ENCODE measurements at regions not wholly inside any gene's neighbourhood (a gene's known extent, or its start where the extent isn't known, plus 50 kb on each side); places are given as distances from the start of the nearest gene placed in this dataset.
"Not testable (repeated sequence)": the region's sequence is repeated elsewhere in the genome, so short reads cannot be mapped to it uniquely, and the experiment has no call there.

DNA sequence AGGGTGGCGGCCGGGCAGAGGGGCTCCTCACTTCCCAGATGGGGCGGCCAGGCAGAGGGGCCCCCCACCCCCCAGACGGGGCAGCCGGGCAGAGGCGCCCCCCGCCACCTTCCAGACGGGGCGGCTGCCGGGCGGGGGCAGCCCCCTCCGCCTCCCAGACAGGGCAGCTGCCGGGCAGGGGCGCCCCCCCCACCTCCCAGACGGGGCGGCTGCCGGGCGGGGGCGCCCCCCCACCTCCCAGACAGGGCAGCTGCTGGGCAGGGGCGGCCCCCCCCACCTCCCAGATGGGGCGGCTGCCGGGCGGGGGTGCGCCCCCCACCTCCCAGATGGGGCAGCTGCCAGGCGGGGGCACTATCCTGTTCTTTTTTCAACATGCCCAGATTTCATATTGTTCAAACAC lies 78.2 kb upstream of the DST start:
- Histone ChIP-seq H3K4me3 (no peak overlapping the region), H3K36me3 (replicated peaks) (no peaks in the 10 kb centered on the region), H3K4me1 (peaks cover 15% of the 10 kb centered on the region), H3K9me3 (no peaks in the 10 kb centered on the region), H3K27me3 (ENCODE audit: low read depth) (no peaks in the 10 kb centered on the region)
- in situ Hi-C loops (cut with MboI; ENCODE audit: low sequenced_read_pairs) = no loop called here
- no peak for DNase-seq (ENCODE audit: low spot score in 2 of 2)

DNA sequence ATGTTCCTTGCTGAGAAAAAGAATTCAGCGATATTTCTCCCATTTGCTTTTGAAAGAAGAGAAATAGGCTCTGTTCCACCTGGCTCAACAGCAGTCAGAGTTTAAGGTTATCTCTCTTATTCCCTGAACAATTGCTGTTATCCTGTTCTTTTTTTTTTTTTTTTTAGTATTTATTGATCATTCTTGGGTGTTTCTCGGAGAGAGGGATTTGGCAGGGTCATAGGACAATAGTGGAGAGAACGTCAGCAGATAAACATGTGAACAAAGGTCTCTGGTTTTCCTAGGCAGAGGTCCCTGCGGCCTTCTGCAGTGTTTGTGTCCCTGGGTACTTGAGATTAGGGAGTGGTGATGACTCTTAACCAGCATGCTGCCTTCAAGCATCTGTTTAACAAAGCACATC lies 77.5 kb upstream of the DST start:
- H3K9me3 ChIP-seq; in situ Hi-C loops (cut with MboI; ENCODE audit: low sequenced_read_pairs); H3K4me3 ChIP-seq; H3K27me3 ChIP-seq (ENCODE audit: low read depth); DNase-seq (ENCODE audit: low spot score in 2 of 2); H3K36me3 ChIP-seq (replicated peaks): not testable (repeated sequence)
- H3K4me1 ChIP-seq = peaks cover 22% of the 10 kb centered on the region

DNA sequence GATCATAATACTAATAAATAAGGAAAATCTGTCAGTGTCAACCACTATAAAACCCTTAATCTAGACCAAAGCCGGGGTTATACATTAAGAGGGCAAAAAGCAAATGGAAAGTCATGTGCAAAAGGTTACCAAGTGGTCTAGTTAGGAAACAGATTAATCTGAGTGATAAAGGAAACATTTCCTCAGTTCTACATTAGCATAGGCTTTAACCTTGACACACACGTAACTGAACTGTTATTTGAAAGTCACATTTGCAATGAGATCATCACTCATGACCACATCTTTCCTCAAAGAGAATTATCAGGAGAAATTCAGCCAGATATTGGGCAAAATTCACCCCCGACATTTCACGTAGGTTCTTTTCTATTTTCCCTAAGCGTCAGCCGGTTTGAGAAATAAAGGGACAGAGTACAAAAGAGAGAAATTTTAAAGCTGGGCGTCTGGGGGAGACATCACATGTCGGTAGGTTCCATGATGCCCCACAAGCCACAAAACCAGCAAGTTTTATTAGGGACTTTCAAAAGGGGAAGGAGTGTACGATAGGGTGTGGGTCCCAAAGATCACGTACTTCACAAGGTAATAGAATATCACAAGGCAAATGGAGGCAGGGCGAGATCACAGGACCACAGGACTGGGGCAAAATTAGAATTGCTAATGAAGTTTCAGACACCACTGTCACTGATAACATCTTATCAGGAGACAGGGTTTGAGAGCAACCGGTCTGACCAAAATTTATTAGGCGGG lies 76.8 kb upstream of the DST start:
- H3K4me3 ChIP-seq; in situ Hi-C loops (cut with MboI; ENCODE audit: low sequenced_read_pairs); H3K36me3 ChIP-seq (replicated peaks); H3K9me3 ChIP-seq; DNase-seq (ENCODE audit: low spot score in 2 of 2); H3K27me3 ChIP-seq (ENCODE audit: low read depth): not testable (repeated sequence)
- peaks cover 28% of the 10 kb centered on the region for H3K4me1 ChIP-seq

GRCh38 chr6:56718236-56718635 lies 75.5 kb upstream of the DST start:
- Histone ChIP-seq H3K4me1 (peaks cover 18% of the 10 kb centered on the region), H3K36me3 (replicated peaks) (no peaks in the 10 kb centered on the region), H3K4me3 (no peak overlapping the region), H3K9me3 (no peaks in the 10 kb centered on the region), H3K27me3 (ENCODE audit: low read depth) (no peaks in the 10 kb centered on the region)
- no peak for DNase-seq (ENCODE audit: low spot score in 2 of 2)
- in situ Hi-C loops (cut with MboI; ENCODE audit: low sequenced_read_pairs) = no loop called here

DNA sequence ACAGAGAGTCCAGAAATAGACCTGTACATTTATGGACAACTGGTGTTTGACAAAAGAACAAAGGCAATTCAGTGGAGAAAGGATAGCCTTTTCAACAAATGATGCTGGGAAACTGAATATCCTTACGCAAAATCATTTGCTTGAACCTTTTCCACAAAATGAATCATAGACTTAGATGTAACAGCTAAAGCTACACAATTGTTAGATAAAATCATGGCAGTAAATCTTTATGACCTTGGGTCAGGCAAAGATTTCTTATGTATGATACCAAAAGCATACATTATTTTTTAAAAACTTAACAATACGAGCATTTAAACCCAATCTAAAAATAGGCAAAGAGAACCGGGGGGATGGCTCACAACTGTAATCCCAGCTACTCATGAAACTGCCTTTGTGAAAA lies 73.5 kb upstream of the DST start:
- no peaks in the 10 kb centered on the region for H3K36me3 ChIP-seq (replicated peaks)
- no peaks in the 10 kb centered on the region for H3K9me3 ChIP-seq
- peaks cover 18% of the 10 kb centered on the region for H3K4me1 ChIP-seq
- no peak for DNase-seq (ENCODE audit: low spot score in 2 of 2)
- no peak overlapping the region for H3K4me3 ChIP-seq
- in situ Hi-C loops (cut with MboI; ENCODE audit: low sequenced_read_pairs) = no loop called here
- H3K27me3 ChIP-seq (ENCODE audit: low read depth) = no peaks in the 10 kb centered on the region

DNA sequence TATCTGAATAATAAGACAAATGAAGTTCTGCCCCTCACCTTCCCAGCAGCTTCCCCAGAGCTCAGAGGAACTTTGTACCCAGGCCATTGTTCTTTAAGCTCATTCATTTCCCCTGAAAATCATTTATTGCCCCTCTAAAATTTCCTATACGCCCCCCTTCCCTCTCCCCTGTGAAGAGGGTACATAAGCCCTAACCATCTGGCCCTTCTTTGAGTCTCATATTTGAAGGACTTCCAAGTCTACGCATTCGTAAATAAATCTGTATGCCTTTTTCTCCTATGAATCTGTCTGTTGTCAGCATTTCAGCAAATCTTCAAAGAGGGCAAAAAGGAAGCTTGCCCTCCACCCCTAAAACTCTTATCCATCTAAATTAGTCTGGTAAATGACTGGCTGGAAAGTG lies 73.1 kb upstream of the DST start:
- no peak for DNase-seq (ENCODE audit: low spot score in 2 of 2)
- Histone ChIP-seq H3K36me3 (replicated peaks) (no peaks in the 10 kb centered on the region), H3K9me3 (no peaks in the 10 kb centered on the region), H3K4me3 (no peak overlapping the region), H3K4me1 (peaks cover 18% of the 10 kb centered on the region), H3K27me3 (ENCODE audit: low read depth) (no peaks in the 10 kb centered on the region)
- in situ Hi-C loops (cut with MboI; ENCODE audit: low sequenced_read_pairs) = no loop called here

DNA sequence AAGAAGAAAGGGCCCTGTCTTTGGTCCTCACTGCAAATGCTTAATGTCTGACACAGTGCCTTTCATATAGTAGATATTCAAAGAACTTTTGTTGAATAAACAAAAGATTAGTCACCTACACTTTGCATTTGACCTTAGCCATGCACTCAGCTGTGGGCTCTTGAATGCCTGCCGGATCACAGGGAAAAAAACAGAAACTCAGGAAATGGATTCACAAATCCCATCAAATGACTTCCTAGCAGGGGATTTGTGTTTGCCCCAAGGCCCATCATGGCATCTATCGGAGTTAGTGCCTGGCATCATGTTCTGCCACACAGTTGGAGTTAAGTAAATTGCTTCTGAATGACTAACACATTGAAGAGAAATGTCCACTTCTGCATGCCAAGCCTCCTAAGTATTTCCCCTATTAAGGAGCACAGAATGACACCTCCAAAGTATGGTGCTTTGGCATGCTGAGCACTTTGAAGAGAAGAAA lies 72.3 kb upstream of the DST start:
- H3K4me1 ChIP-seq = peaks cover 18% of the 10 kb centered on the region

DNA sequence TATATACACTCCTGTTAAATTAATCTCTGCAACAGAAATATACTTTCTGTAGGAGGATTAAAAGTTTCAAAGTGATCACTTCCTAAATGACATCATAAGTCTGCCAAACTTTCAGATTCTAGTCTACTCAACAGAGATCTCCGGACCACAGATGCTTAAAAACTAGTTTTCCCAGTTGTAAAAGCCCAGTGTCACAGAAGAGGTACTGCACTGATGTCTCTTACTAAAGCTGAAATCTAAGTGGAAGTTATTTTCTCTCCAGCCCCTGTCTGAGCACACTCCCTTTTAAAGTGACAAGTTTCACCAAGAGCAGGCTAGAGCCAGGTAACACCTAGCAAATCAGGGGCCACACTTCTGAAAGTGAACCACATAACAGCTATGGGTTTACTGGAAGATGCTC lies 71.6 kb upstream of the DST start:
- H3K4me3 ChIP-seq = no peak overlapping the region
- in situ Hi-C loops (cut with MboI; ENCODE audit: low sequenced_read_pairs) = no loop called here
- DNase-seq (ENCODE audit: low spot score in 2 of 2) = no peak
- no peaks in the 10 kb centered on the region for H3K27me3 ChIP-seq (ENCODE audit: low read depth)
- no peaks in the 10 kb centered on the region for H3K36me3 ChIP-seq (replicated peaks)
- no peaks in the 10 kb centered on the region for H3K9me3 ChIP-seq
- peaks cover 18% of the 10 kb centered on the region for H3K4me1 ChIP-seq

More for the DNA sequence above, 72.3 kb upstream of the DST start:
- H3K27me3 ChIP-seq (ENCODE audit: low read depth) = no peaks in the 10 kb centered on the region
- H3K9me3 ChIP-seq = no peaks in the 10 kb centered on the region
- no peak overlapping the region for H3K4me3 ChIP-seq
- DNase-seq (ENCODE audit: low spot score in 2 of 2) = peak; percentile 50 to 74
- H3K36me3 ChIP-seq (replicated peaks) = no peaks in the 10 kb centered on the region
- in situ Hi-C loops (cut with MboI; ENCODE audit: low sequenced_read_pairs) = no loop called here

- in situ Hi-C loops (cut with MboI; ENCODE audit: low sequenced_read_pairs) = no loop called here
- H3K4me1 ChIP-seq = peaks cover 18% of the 10 kb centered on the region
- no peak overlapping the region for H3K4me3 ChIP-seq
- H3K9me3 ChIP-seq = no peaks in the 10 kb centered on the region
- H3K36me3 ChIP-seq (replicated peaks) = no peaks in the 10 kb centered on the region
- no peak for DNase-seq (ENCODE audit: low spot score in 2 of 2)
- H3K27me3 ChIP-seq (ENCODE audit: low read depth) = no peaks in the 10 kb centered on the region
These were observed 70.6 kb upstream of the DST start for GRCh38 chr6:56713254-56713672.

DNA sequence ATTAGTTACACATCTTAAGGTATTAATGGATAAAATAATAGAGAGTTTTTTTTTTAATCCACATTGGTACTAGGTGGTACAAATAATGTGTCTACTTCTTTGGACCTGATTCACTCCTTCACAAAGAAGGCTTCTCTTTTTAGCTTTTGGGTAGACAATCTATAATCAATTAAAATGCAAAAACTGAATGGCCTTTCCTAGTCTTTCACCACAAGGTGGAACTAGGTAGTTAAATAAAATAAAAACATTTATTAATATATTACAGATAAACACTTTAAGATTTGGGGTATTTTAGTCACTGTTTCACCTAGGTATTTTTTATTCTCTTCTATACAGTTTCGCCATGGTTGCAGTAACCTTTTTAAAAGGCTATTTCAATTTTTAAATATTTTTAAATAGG lies 68.3 kb upstream of the DST start:
- Histone ChIP-seq H3K4me3 (no peak overlapping the region), H3K36me3 (replicated peaks) (no peaks in the 10 kb centered on the region), H3K27me3 (ENCODE audit: low read depth) (no peaks in the 10 kb centered on the region), H3K9me3 (no peaks in the 10 kb centered on the region), H3K4me1 (peaks cover 14% of the 10 kb centered on the region)
- in situ Hi-C loops (cut with MboI; ENCODE audit: low sequenced_read_pairs) = no loop called here
- DNase-seq (ENCODE audit: low spot score in 2 of 2) = no peak

DNA sequence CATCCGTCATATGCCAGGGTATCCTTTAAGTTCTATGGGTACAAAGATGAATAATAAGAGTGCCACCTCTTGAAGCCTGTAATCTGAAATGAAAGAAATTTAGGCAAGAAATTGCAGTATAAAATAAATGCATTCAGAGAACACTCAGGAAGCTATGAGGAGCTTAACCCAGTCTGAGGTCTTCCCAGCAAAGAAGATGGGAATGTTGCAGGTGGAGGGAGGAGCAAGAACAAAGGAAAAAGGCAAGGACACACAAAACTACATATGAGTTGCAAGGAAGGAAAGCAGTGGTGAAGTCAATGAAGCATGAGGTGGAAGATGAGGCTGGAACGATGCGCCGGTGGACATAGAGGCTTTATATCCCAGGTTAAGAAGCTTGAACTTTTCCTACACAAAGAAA lies 67.0 kb upstream of the DST start:
- in situ Hi-C loops (cut with MboI; ENCODE audit: low sequenced_read_pairs) = no loop called here
- H3K9me3 ChIP-seq = no peaks in the 10 kb centered on the region
- no peaks in the 10 kb centered on the region for H3K36me3 ChIP-seq (replicated peaks)
- no peak for DNase-seq (ENCODE audit: low spot score in 2 of 2)
- no peaks in the 10 kb centered on the region for H3K27me3 ChIP-seq (ENCODE audit: low read depth)
- H3K4me1 ChIP-seq = peaks cover 2% of the 10 kb centered on the region
- no peak overlapping the region for H3K4me3 ChIP-seq

DNA sequence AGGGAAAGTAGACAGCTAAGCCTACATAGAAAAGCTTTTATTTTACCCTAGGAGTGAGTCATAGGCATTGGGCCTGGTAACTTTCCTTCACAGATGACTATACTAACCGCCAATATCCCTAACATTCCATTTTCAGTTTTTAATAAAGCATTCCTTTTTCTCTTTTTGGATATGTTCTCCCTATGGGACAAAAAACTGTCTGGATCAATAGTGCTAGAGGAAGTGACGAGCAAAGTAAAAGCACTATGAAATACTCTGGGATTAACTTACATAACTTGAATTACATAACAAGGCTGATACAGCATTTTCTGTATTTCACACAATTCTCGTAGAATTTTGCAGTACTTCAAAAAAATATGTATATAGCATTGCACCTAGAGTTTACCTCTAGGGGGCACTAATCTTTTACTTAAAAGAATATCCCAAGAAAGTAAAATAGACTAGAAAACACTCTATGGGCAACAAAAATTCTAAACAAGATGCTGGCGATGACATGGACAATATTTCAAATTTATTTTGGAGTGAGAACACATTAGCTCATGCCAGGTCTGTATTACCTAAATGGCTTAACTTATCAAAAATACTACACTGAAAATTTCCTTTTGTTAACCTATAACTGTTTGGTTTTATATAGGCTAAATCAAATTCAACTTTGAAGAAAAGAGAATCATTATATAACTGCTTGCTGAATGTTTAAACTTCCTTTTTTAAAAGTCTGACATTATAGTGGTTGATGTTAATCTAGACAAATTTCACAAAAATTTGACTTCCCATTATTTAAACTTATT lies 66.3 kb upstream of the DST start:
- Histone ChIP-seq H3K9me3 (no peaks in the 10 kb centered on the region), H3K4me3 (no peak overlapping the region), H3K36me3 (replicated peaks) (no peaks in the 10 kb centered on the region), H3K4me1 (no peaks in the 10 kb centered on the region), H3K27me3 (ENCODE audit: low read depth) (no peaks in the 10 kb centered on the region)
- in situ Hi-C loops (cut with MboI; ENCODE audit: low sequenced_read_pairs) = no loop called here
- peak in 1 of 2 experiments; percentile 54 for DNase-seq (ENCODE audit: low spot score in 2 of 2)

DNA sequence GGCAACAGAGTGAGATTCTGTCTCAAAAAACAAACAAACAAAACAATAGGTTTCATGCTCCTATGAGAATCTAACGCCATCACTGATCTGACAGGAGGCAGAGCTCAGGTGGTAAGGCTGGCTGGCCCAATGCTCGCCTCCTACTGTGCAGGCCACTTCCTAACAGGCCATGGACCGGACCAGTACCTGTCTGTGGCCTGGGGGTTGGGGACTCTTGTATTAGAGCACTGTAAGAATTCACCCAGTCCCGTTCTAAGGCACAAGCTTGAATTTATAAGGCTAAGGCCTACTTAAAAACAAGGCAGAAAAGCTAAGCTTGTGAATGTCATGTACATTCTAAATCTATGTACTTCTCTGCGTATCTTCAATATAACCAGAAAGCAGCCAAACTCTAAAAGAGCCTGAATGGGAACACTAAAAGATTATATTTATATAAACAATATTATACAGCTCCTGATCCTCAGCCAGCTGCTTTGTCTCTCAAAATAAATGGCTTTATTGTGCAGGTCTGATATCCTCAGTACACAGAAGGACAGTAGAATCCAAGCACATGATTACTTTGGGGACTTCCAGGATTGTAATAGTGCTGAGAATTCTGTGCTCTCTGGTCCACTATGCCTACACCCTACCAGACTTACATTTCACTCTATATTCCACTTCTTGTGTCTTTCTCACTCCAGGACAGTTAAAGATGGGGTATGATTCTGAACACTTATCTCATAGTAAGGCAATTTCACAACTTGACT lies 64.5 kb upstream of the DST start:
- Histone ChIP-seq H3K4me1 (no peaks in the 10 kb centered on the region), H3K27me3 (ENCODE audit: low read depth) (no peaks in the 10 kb centered on the region), H3K36me3 (replicated peaks) (no peaks in the 10 kb centered on the region), H3K4me3 (no peak overlapping the region), H3K9me3 (no peaks in the 10 kb centered on the region)
- in situ Hi-C loops (cut with MboI; ENCODE audit: low sequenced_read_pairs) = no loop called here
- no peak for DNase-seq (ENCODE audit: low spot score in 2 of 2)
